Mesenchymal stem cell (in vitro differentiated cells and primary cell): ENCODE measurements at regions not wholly inside any gene's neighbourhood (a gene's known extent, or its start where the extent isn't known, plus 50 kb on each side); places are given as distances from the start of the nearest gene placed in this dataset.

Experiments
- DNase-seq: peaks from one replicate; pipeline ENCODE4 v3.0.0-alpha.2; 2013
- H2AFZ ChIP-seq: one replicate; pipeline ENCODE4 v1.6.1; 2013; ENCODE audit warnings: low read depth, mild to moderate bottlenecking, control low read depth, inconsistent platforms, low read length, moderate library complexity
- H2AK5ac ChIP-seq: 2 replicates; pipeline ENCODE4 v1.6.1; 2013; ENCODE audit warnings: low read length, moderate library complexity, mild to moderate bottlenecking, inconsistent platforms; ENCODE audit not compliant: severe bottlenecking
- H2BK120ac ChIP-seq: one replicate; pipeline ENCODE4 v1.6.1; 2013; ENCODE audit warnings: low read depth, mild to moderate bottlenecking, inconsistent platforms, low read length, moderate library complexity
- H2BK12ac ChIP-seq, 2 experiments: one replicate each; pipeline ENCODE4 v1.6.1; 2013; ENCODE audit warnings: inconsistent platforms in 2 of 2, low read length in 2 of 2, mild to moderate bottlenecking in 2 of 2, moderate library complexity in 2 of 2, control low read depth in 1 of 2
- H2BK15ac ChIP-seq: one replicate; pipeline ENCODE4 v1.6.1; 2013; ENCODE audit warnings: mild to moderate bottlenecking, low read depth, inconsistent platforms; ENCODE audit not compliant: poor library complexity, severe bottlenecking
- H2BK5ac ChIP-seq: 2 replicates; pipeline ENCODE4 v1.6.1; 2013; ENCODE audit warnings: low read depth, mild to moderate bottlenecking, low read length, control low read depth, inconsistent platforms; ENCODE audit not compliant: poor library complexity, severe bottlenecking
- H3K14ac ChIP-seq, 2 experiments: one replicate each; pipeline ENCODE4 v1.6.1; 2013; ENCODE audit warnings: inconsistent platforms in 2 of 2, low read length in 2 of 2, control low read depth in 1 of 2, mild to moderate bottlenecking in 1 of 2, moderate library complexity in 1 of 2
- H3K18ac ChIP-seq, 2 experiments: one replicate each; pipeline ENCODE4 v1.6.1; 2013; ENCODE audit warnings: inconsistent platforms in 2 of 2, low read length in 2 of 2, control low read depth in 1 of 2, low read depth in 1 of 2, mild to moderate bottlenecking in 1 of 2
- H3K23ac ChIP-seq, 2 experiments: one replicate each; pipeline ENCODE4 v1.6.1; 2013; ENCODE audit warnings: inconsistent platforms in 2 of 2, low read length in 2 of 2, mild to moderate bottlenecking in 2 of 2, moderate library complexity in 2 of 2, control low read depth in 1 of 2
- H3K27ac ChIP-seq: 2 replicates; pipeline ENCODE4 v1.5.1; 2013; ENCODE audit warnings: mild to moderate bottlenecking, moderate library complexity, low read length, control low read depth, inconsistent platforms; ENCODE audit not compliant: poor library complexity, severe bottlenecking
- H3K27me3 ChIP-seq, 2 experiments: 2 replicates each; pipeline versions ENCODE4 v1.6.1 to v1.7.0; 2013; ENCODE audit warnings: low read length in 2 of 2, mild to moderate bottlenecking in 2 of 2, moderate library complexity in 2 of 2, control low read depth in 1 of 2, inconsistent platforms in 1 of 2; ENCODE audit not compliant: control insufficient read depth in 1 of 2, insufficient read depth in 1 of 2
- H3K36me3 ChIP-seq, 2 experiments: 2 replicates each; pipeline versions ENCODE4 v1.6.1 to v1.7.0; 2013; ENCODE audit warnings: low read length in 2 of 2, control low read depth in 1 of 2, inconsistent platforms in 1 of 2, low read depth in 1 of 2, mild to moderate bottlenecking in 1 of 2; ENCODE audit not compliant: insufficient read depth in 2 of 2, control insufficient read depth in 1 of 2
- H3K4ac ChIP-seq, 2 experiments: one replicate each; pipeline ENCODE4 v1.6.1; 2013; ENCODE audit warnings: inconsistent platforms in 2 of 2, low read length in 2 of 2, mild to moderate bottlenecking in 2 of 2, moderate library complexity in 2 of 2, control low read depth in 1 of 2, low read depth in 1 of 2
- H3K4me1 ChIP-seq: 2 replicates; pipeline ENCODE4 v1.6.1; 2013; ENCODE audit warnings: low read depth, low read length, control low read depth; ENCODE audit not compliant: control insufficient read depth, insufficient read depth
- H3K4me2 ChIP-seq: 2 replicates; pipeline ENCODE4 v1.6.1; 2013; ENCODE audit warnings: low read length, mild to moderate bottlenecking, inconsistent platforms; ENCODE audit not compliant: poor library complexity, severe bottlenecking
- H3K4me3 ChIP-seq, 2 experiments: 2 replicates each; pipeline versions ENCODE4 v1.5.1 to v1.7.0; 2013; ENCODE audit warnings: low read length in 2 of 2, mild to moderate bottlenecking in 2 of 2, control low read depth in 1 of 2, low read depth in 1 of 2; ENCODE audit not compliant: insufficient read depth in 1 of 2
- H3K79me1 ChIP-seq: replicated peaks from 2 replicates; pipeline ENCODE4 v1.6.1; 2013; ENCODE audit warnings: mild to moderate bottlenecking, control low read depth, low read length, inconsistent platforms; ENCODE audit not compliant: poor library complexity, severe bottlenecking
- H3K9ac ChIP-seq: 2 replicates; pipeline ENCODE4 v1.7.0; 2013; ENCODE audit warnings: mild to moderate bottlenecking, low read length, moderate library complexity
- H3K9me3 ChIP-seq: 2 replicates; pipeline ENCODE4 v1.7.0; 2013; ENCODE audit warnings: mild to moderate bottlenecking, low read length; ENCODE audit not compliant: control insufficient read depth
- H4K8ac ChIP-seq: one replicate; pipeline ENCODE4 v1.6.1; 2013; ENCODE audit warnings: inconsistent platforms, mild to moderate bottlenecking, low read length, moderate library complexity
- H4K91ac ChIP-seq: one replicate; pipeline ENCODE4 v1.6.1; 2013; ENCODE audit warnings: mild to moderate bottlenecking, low read length, inconsistent platforms
- WGBS: methylation state at CpG from one replicate; pipeline ENCODE4 v1.1.7; 2013; ENCODE audit warnings: mixed read lengths; 5-methylcytosine and 5-hydroxymethylcytosine counted together

GRCh38 chr7:83861-84632 lies 108.3 kb upstream of the FAM20C start:
- no peak overlapping the region for H4K91ac ChIP-seq

GRCh38 chr7:84633-85020 lies 107.7 kb upstream of the FAM20C start:
- Histone ChIP-seq H3K23ac (no peak overlapping the region), H2BK15ac (no peak overlapping the region), H3K36me3 (peaks cover 0 to 12% of the 10 kb centered on the region in 2 experiments), H4K8ac (no peak overlapping the region), H3K27me3 (peaks cover 5 to 21% of the 10 kb centered on the region in 2 experiments), H3K18ac (no peak overlapping the region), H3K4ac (no peak overlapping the region), H2AFZ (no peak overlapping the region), H3K79me1 (no peaks in the 10 kb centered on the region), H2BK5ac (no peak overlapping the region), H3K4me2 (no peak overlapping the region), H3K9me3 (no peaks in the 10 kb centered on the region), H2AK5ac (no peak overlapping the region), H3K27ac (no peak overlapping the region), H3K9ac (no peak overlapping the region), H3K4me1 (peaks cover 38% of the 10 kb centered on the region), H2BK120ac (no peak overlapping the region), H3K14ac (no peak overlapping the region), H2BK12ac (no peak overlapping the region), H3K4me3 (no peak overlapping the region), H4K91ac (no peak overlapping the region)
- DNase-seq: no peak
- 93% methylated on average over 9 of the region's 11 CpGs for WGBS

More at GRCh38 chr7:83861-84632, 108.3 kb upstream of the FAM20C start:
- H3K27me3 ChIP-seq: peaks cover 5 to 21% of the 10 kb centered on the region in 2 experiments
- H2BK5ac ChIP-seq: no peak overlapping the region
- peaks cover 0 to 12% of the 10 kb centered on the region in 2 experiments for H3K36me3 ChIP-seq
- H3K23ac ChIP-seq: no peak overlapping the region
- H2BK15ac ChIP-seq: no peak overlapping the region
- no peak overlapping the region for H4K8ac ChIP-seq
- H3K9me3 ChIP-seq: no peaks in the 10 kb centered on the region
- no peak overlapping the region for H2BK120ac ChIP-seq
- H3K79me1 ChIP-seq: no peaks in the 10 kb centered on the region
- H3K27ac ChIP-seq: no peak overlapping the region
- H3K4ac ChIP-seq: no peak overlapping the region
- no peak overlapping the region for H3K18ac ChIP-seq
- H2AFZ ChIP-seq: no peak overlapping the region
- H3K14ac ChIP-seq: peak overlapping the region in 1 of 2 experiments; percentile 14
- DNase-seq: no peak
- no peak overlapping the region for H3K4me3 ChIP-seq
- H2AK5ac ChIP-seq: no peak overlapping the region
- peaks cover 33% of the 10 kb centered on the region for H3K4me1 ChIP-seq
- H3K9ac ChIP-seq: no peak overlapping the region
- no peak overlapping the region for H3K4me2 ChIP-seq
- H2BK12ac ChIP-seq: no peak overlapping the region
- WGBS: 95% methylated on average over 25 of the region's 25 CpGs

DNA sequence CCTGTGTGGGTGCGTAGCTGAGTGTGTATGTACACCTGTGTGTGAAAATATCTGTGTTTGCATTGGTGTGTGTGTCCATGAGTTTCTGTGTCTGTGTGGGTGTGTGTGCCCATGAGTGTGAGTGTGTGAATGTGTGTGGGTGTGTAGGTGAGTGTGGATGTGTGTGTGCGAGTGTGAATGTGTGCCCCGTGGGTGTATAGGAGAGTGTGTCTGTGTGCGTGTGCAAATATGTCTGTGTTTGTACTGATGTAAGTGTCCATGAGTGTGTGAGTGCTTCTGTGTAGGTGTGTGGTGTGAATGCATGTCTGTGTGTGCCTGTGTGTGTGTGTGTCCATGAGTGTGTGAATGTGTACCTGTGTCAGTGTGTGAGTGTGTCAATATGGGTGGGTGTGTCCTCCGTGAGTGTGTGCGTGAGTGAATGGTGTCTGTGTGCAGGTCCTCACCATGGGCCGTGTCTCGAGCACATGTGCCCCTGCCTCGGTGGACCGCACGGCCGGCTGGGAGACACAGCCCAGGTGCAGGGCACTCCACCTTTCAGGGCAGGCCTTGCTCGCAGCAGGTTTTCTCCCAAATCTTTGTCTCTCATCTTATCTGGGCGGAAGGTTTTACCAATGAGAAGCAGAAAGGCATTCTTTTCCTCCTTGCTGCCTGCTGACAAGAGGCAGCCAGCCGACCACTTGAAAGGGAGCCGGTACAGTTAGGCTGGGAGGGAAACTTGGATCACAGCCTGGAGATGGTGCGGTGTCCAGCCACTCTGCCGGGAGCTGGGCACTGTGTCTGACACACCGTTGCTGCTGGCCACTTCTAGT lies 107.1 kb upstream of the FAM20C start:
- Histone ChIP-seq H2BK12ac (peak overlapping the region in 1 of 2 experiments; percentile 6), H2AK5ac (no peak overlapping the region), H3K4me3 (no peak overlapping the region), H3K9me3 (no peaks in the 10 kb centered on the region), H3K4me2 (no peak overlapping the region), H2BK15ac (no peak overlapping the region), H4K8ac (no peak overlapping the region), H3K4me1 (peaks cover 41% of the 10 kb centered on the region), H3K14ac (peak overlapping the region in 1 of 2 experiments; percentile 37), H3K9ac (no peak overlapping the region), H4K91ac (peak overlapping the region; percentile 19), H3K36me3 (peaks cover 0 to 12% of the 10 kb centered on the region in 2 experiments), H3K4ac (no peak overlapping the region), H3K23ac (no peak overlapping the region), H3K27me3 (peaks cover 5 to 19% of the 10 kb centered on the region in 2 experiments), H3K18ac (peak overlapping the region in 1 of 2 experiments; percentile 15), H2BK5ac (no peak overlapping the region), H2BK120ac (no peak overlapping the region), H2AFZ (no peak overlapping the region), H3K79me1 (no peaks in the 10 kb centered on the region), H3K27ac (no peak overlapping the region)
- 94% methylated on average over 18 of the region's 19 CpGs for WGBS
- DNase-seq: no peak
